Panc1 (cell line): ENCODE measurements at regions not wholly inside any gene's neighbourhood (a gene's known extent, or its start where the extent isn't known, plus 50 kb on each side); places are given as distances from the start of the nearest gene placed in this dataset.

Source experiments
- ATAC-seq: fragments of 200-7000 bp; cut with Tn5 transposase; 2 replicates; pipeline ENCODE4 v1.9.1; 2020; ENCODE audit warnings: mild to moderate bottlenecking, moderate library complexity
- BruUV-seq: library from RNA; stranded (reverse); fragments of 400-500 nt; replicated peaks from 2 replicates; lab custom pipeline; 2021; lab: Mats Ljungman, UMichigan
- CTCF ChIA-PET: fragments of 300-600 bp; sonication (Branson Sonifier 250); formaldehyde crosslinking; loops from one replicate; lab custom pipeline; 2022; ENCODE audit warnings: antibody characterized with exemption; lab: Charles Lee
- POLR2A ChIA-PET: fragments of 300-600 bp; sonication (Branson Sonifier 250); formaldehyde crosslinking; loops from one replicate; lab custom pipeline; 2022; ENCODE audit warnings: antibody characterized with exemption; lab: Charles Lee
- DNase-seq: peaks from one replicate; pipeline ENCODE4 v3.0.0-alpha.2; 2010; ENCODE audit warnings: low read depth, low spot score
- H3K27ac ChIP-seq: 2 replicates; pipeline ENCODE4 v1.5.1; 2011; ENCODE audit warnings: mild to moderate bottlenecking, low read length, inconsistent platforms
- H3K27me3 ChIP-seq: fragments of 200-500 bp; sonication (Bioruptor generic); 2 replicates; pipeline ENCODE4 v1.6.0; 2014; ENCODE audit warnings: low read length, inconsistent platforms; ENCODE audit not compliant: control insufficient read depth, insufficient read depth
- H3K36me3 ChIP-seq: fragments of 200-500 bp; sonication (Bioruptor generic); 2 replicates; pipeline ENCODE4 v1.5.1; 2014; ENCODE audit warnings: inconsistent platforms, mild to moderate bottlenecking, low read length, moderate library complexity; ENCODE audit not compliant: control insufficient read depth, insufficient read depth
- H3K4me1 ChIP-seq: 2 replicates; pipeline ENCODE4 v1.5.1; 2011; ENCODE audit warnings: inconsistent platforms, mild to moderate bottlenecking, low read length, moderate library complexity; ENCODE audit not compliant: control insufficient read depth, insufficient read depth
- H3K4me3 ChIP-seq, 2 experiments: 2 replicates each; pipeline ENCODE4 v1.5.1; 2011 to 2012; ENCODE audit warnings: low read depth in 2 of 2, low read length in 2 of 2, mild to moderate bottlenecking in 2 of 2, inconsistent platforms in 1 of 2, moderate library complexity in 1 of 2
- H3K9me3 ChIP-seq: fragments of 200-500 bp; sonication (Bioruptor generic); 2 replicates; pipeline ENCODE4 v1.5.1; 2014; ENCODE audit warnings: low read depth, mild to moderate bottlenecking, inconsistent platforms, low read length, moderate library complexity; ENCODE audit not compliant: control insufficient read depth, insufficient read depth
- POLR2AphosphoS5 ChIP-seq: IDR thresholded peaks from 2 replicates; pipeline ENCODE4 v1.6.1; 2012; ENCODE audit warnings: mild to moderate bottlenecking, low read depth, low read length, moderate library complexity
- SIN3A ChIP-seq: IDR thresholded peaks from 2 replicates; pipeline ENCODE4 v1.6.1; 2012; ENCODE audit warnings: low read depth, mild to moderate bottlenecking, low read length, moderate library complexity, borderline replicate concordance; ENCODE audit not compliant: insufficient read depth
- TCF7L2 ChIP-seq: IDR thresholded peaks from 2 replicates; pipeline ENCODE4 v1.6.1; 2011; ENCODE audit warnings: mild to moderate bottlenecking, low read depth, low read length, inconsistent platforms
- in situ Hi-C: cut with HindIII; loops from 2 replicates; pipeline ENCODE4 v1.10.0; 2016; ENCODE audit warnings: low sequenced_read_pairs, low pct_unique_long_range_greater_than_20kb
- intact Hi-C: fragments of 100-400 bp; cut with micrococcal nuclease; formaldehyde crosslinking; loops from one replicate; pipeline ENCODE4 v1.10.0; 2022; ENCODE audit not compliant: unreplicated experiment
- TF ChIP-seq, protein P1 (sequence below), 2 experiments: IDR thresholded peaks; 2 replicates each; pipeline ENCODE4 v1.6.1; 2011 to 2012; ENCODE audit warnings: low read depth in 2 of 2, control low read depth in 1 of 2, low read length in 1 of 2, mild to moderate bottlenecking in 1 of 2, moderate library complexity in 1 of 2; ENCODE audit not compliant: insufficient read depth in 1 of 2
- TF ChIP-seq, protein P2 (sequence below): fragments of 450-650 bp; IDR thresholded peaks from 2 replicates; pipeline ENCODE4 v1.5.1; 2017; ENCODE audit warnings: mild to moderate bottlenecking

DNA sequence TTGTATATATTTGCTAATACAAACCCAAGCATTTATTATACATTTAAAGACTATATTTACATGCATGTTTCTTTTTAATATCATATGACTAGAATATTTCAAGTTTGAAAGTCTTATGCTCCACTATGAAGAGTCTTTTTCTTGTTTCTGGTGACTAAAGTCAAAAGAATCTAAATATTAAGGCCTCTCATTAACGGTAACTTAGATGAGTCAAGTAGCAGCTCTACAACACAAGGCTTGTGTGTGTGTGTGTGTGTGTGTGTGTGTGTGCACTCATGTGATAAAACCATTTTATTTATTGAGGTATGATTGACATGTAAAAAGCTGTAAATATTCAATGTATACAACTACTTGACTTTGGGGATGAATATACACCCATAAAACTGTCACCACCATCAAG is 275.6 kb downstream of the TFAP2B start:
- ATAC-seq (no peak), DNase-seq (no peak)
- Histone ChIP-seq H3K4me3 (no peak overlapping the region), H3K4me1 (no peaks in the 10 kb centered on the region), H3K27me3 (no peaks in the 10 kb centered on the region), H3K36me3 (no peaks in the 10 kb centered on the region), H3K9me3 (peaks cover 6% of the 10 kb centered on the region; the same call in 1 of the 2 replicates), H3K27ac (no peak overlapping the region)
- in situ Hi-C loops (no loop called here), intact Hi-C loops (no loop called here)
- BruUV-seq: no TSS peak
- TF ChIP-seq POLR2AphosphoS5 (no peak), SIN3A (no peak), TCF7L2 (no peak)
- TF ChIP-seq, protein P1, sequence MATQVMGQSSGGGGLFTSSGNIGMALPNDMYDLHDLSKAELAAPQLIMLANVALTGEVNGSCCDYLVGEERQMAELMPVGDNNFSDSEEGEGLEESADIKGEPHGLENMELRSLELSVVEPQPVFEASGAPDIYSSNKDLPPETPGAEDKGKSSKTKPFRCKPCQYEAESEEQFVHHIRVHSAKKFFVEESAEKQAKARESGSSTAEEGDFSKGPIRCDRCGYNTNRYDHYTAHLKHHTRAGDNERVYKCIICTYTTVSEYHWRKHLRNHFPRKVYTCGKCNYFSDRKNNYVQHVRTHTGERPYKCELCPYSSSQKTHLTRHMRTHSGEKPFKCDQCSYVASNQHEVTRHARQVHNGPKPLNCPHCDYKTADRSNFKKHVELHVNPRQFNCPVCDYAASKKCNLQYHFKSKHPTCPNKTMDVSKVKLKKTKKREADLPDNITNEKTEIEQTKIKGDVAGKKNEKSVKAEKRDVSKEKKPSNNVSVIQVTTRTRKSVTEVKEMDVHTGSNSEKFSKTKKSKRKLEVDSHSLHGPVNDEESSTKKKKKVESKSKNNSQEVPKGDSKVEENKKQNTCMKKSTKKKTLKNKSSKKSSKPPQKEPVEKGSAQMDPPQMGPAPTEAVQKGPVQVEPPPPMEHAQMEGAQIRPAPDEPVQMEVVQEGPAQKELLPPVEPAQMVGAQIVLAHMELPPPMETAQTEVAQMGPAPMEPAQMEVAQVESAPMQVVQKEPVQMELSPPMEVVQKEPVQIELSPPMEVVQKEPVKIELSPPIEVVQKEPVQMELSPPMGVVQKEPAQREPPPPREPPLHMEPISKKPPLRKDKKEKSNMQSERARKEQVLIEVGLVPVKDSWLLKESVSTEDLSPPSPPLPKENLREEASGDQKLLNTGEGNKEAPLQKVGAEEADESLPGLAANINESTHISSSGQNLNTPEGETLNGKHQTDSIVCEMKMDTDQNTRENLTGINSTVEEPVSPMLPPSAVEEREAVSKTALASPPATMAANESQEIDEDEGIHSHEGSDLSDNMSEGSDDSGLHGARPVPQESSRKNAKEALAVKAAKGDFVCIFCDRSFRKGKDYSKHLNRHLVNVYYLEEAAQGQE (IDR thresholded peaks at IDR 0.05; ENCODE audit: insufficient read depth in 1 of 2, low read depth in 2 of 2, low read length in 1 of 2): no peak
- TF ChIP-seq, protein P2, sequence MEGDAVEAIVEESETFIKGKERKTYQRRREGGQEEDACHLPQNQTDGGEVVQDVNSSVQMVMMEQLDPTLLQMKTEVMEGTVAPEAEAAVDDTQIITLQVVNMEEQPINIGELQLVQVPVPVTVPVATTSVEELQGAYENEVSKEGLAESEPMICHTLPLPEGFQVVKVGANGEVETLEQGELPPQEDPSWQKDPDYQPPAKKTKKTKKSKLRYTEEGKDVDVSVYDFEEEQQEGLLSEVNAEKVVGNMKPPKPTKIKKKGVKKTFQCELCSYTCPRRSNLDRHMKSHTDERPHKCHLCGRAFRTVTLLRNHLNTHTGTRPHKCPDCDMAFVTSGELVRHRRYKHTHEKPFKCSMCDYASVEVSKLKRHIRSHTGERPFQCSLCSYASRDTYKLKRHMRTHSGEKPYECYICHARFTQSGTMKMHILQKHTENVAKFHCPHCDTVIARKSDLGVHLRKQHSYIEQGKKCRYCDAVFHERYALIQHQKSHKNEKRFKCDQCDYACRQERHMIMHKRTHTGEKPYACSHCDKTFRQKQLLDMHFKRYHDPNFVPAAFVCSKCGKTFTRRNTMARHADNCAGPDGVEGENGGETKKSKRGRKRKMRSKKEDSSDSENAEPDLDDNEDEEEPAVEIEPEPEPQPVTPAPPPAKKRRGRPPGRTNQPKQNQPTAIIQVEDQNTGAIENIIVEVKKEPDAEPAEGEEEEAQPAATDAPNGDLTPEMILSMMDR: no peak
- ChIA-PET CTCF (no interaction called here), POLR2A (no interaction called here)

DNA sequence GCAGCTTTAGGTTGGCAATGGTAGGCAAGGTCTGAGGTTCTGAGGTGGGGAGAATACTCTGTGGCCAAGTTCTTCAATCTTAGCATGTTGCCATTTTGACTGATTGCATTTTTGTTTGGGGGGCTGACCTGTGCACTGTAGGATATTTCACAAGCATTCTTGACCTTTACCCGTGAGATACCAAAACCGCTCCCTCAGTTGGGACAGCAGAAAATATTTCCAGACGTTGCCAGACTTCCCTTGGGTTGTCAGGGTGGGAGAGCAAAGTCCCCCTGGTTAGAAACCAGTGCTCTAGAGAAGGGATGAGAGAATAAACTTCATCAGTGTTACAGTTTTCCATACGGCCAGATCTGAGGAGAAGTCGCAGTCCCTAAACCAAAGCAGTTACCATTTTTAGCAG is 279.6 kb downstream of the TFAP2B start:
- Histone ChIP-seq H3K9me3 (no peaks in the 10 kb centered on the region), H3K4me1 (no peaks in the 10 kb centered on the region), H3K27me3 (no peaks in the 10 kb centered on the region), H3K36me3 (no peaks in the 10 kb centered on the region), H3K27ac (no peak overlapping the region), H3K4me3 (no peak overlapping the region)
- in situ Hi-C loops: no loop called here
- no peak for ATAC-seq
- no TSS peak for BruUV-seq
- DNase-seq: no peak
- ChIA-PET CTCF (no interaction called here), POLR2A (no interaction called here)
- TF ChIP-seq SIN3A: no peak
- TF ChIP-seq, protein P2: no peak
- TF ChIP-seq, protein P1 (IDR thresholded peaks at IDR 0.05; ENCODE audit: insufficient read depth in 1 of 2, low read depth in 2 of 2, low read length in 1 of 2): no peak
- intact Hi-C loops: no loop called here
